Body of pancreas (tissue), 4 donors: ENCODE measurements at regions not wholly inside any gene's neighbourhood (a gene's known extent, or its start where the extent isn't known, plus 50 kb on each side); places are given as distances from the start of the nearest gene placed in this dataset.

Experiments used
- POLR2A ChIP-seq, 3 donors: fragments of 450-650 bp; IDR thresholded peaks; one replicate each; pipeline ENCODE4 v1.6.1; 2016; ENCODE audit warnings: antibody characterized with exemption in 3 of 3, mild to moderate bottlenecking in 2 of 3
- TF ChIP-seq, protein P1 (sequence below), 7 experiments: fragments of 450-650 bp in 4 of 7; fragments of 200-600 bp in 3 of 7; sonication (generic) in 3 of 7; IDR thresholded peaks; one replicate each; pipeline ENCODE4 v1.5.1; 2016 to 2019; ENCODE audit warnings: antibody characterized with exemption in 7 of 7

- TF ChIP-seq POLR2A (IDR thresholded peaks at IDR 0.05), result no peak
- TF ChIP-seq, protein P1, sequence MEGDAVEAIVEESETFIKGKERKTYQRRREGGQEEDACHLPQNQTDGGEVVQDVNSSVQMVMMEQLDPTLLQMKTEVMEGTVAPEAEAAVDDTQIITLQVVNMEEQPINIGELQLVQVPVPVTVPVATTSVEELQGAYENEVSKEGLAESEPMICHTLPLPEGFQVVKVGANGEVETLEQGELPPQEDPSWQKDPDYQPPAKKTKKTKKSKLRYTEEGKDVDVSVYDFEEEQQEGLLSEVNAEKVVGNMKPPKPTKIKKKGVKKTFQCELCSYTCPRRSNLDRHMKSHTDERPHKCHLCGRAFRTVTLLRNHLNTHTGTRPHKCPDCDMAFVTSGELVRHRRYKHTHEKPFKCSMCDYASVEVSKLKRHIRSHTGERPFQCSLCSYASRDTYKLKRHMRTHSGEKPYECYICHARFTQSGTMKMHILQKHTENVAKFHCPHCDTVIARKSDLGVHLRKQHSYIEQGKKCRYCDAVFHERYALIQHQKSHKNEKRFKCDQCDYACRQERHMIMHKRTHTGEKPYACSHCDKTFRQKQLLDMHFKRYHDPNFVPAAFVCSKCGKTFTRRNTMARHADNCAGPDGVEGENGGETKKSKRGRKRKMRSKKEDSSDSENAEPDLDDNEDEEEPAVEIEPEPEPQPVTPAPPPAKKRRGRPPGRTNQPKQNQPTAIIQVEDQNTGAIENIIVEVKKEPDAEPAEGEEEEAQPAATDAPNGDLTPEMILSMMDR (IDR thresholded peaks at IDR 0.05), result no peak
Observed at GRCh38 chr3:20846832-20847231, 660.8 kb upstream of the SGO1 start.
